Bronchial epithelial cell (primary cell): ENCODE measurements at regions not wholly inside any gene's neighbourhood (a gene's known extent, or its start where the extent isn't known, plus 50 kb on each side); places are given as distances from the start of the nearest gene placed in this dataset.

Experiments used
- DNase-seq: peaks from one replicate; pipeline ENCODE4 v3.0.0-alpha.2; 2010; ENCODE audit warnings: low read depth
- FAIRE-seq: peaks from 2 replicates; lab custom pipeline; 2011; peaks lifted over from hg19 to GRCh38; lab: Jason Lieb, UNC
- H3K27me3 ChIP-seq: 2 replicates; pipeline ENCODE4 v1.5.1; 2011; ENCODE audit warnings: low read length; ENCODE audit not compliant: control insufficient read depth, insufficient read depth
- H3K36me3 ChIP-seq: 2 replicates; pipeline ENCODE4 v1.5.1; 2011; ENCODE audit warnings: low read length; ENCODE audit not compliant: control insufficient read depth, insufficient read depth
- H3K4me3 ChIP-seq: 2 replicates; pipeline ENCODE4 v1.5.1; 2011; ENCODE audit warnings: mild to moderate bottlenecking, low read depth, low read length, control low read depth
- CTCF ChIP-seq: IDR thresholded peaks from 2 replicates; pipeline ENCODE4 v1.5.1; 2011; ENCODE audit warnings: mild to moderate bottlenecking, moderate library complexity, low read length, control low read depth, inconsistent platforms; ENCODE audit not compliant: insufficient read depth, severe bottlenecking

GRCh38 chr20:18906046-18906445 lies 92.5 kb downstream of the SCP2D1 start:
- no peak for FAIRE-seq

GRCh38 chr20:18907353-18907752 lies 93.8 kb downstream of the SCP2D1 start:
- Histone ChIP-seq H3K36me3 (no peaks in the 10 kb centered on the region), H3K27me3 (no peaks in the 10 kb centered on the region), H3K4me3 (no peak overlapping the region)
- FAIRE-seq: peak; percentile 85
- TF ChIP-seq CTCF: no peak
- DNase-seq: no peak

More at GRCh38 chr20:18906046-18906445, 92.5 kb downstream of the SCP2D1 start:
- Histone ChIP-seq H3K36me3 (no peaks in the 10 kb centered on the region), H3K4me3 (no peak overlapping the region), H3K27me3 (no peaks in the 10 kb centered on the region)
- DNase-seq: no peak
- TF ChIP-seq CTCF: no peak

GRCh38 chr20:18908109-18908508 lies 94.5 kb downstream of the SCP2D1 start:
- no peak for TF ChIP-seq CTCF
- Histone ChIP-seq H3K36me3 (no peaks in the 10 kb centered on the region), H3K27me3 (no peaks in the 10 kb centered on the region), H3K4me3 (no peak overlapping the region)
- FAIRE-seq: no peak
- DNase-seq: no peak

GRCh38 chr20:18909254-18909653 lies 95.7 kb downstream of the SCP2D1 start:
- no peaks in the 10 kb centered on the region for H3K36me3 ChIP-seq
- TF ChIP-seq CTCF: no peak
- no peaks in the 10 kb centered on the region for H3K27me3 ChIP-seq
- FAIRE-seq: no peak
- no peak for DNase-seq
- no peak overlapping the region for H3K4me3 ChIP-seq

- FAIRE-seq (no peak), DNase-seq (no peak)
Measured at GRCh38 chr20:18913701-18914100, 100.1 kb downstream of the SCP2D1 start.

More at GRCh38 chr20:18913701-18914100, 100.1 kb downstream of the SCP2D1 start:
- no peaks in the 10 kb centered on the region for H3K27me3 ChIP-seq
- no peaks in the 10 kb centered on the region for H3K36me3 ChIP-seq
- no peak overlapping the region for H3K4me3 ChIP-seq
- TF ChIP-seq CTCF: no peak
